CD14-positive monocyte (primary cell): ENCODE measurements at regions not wholly inside any gene's neighbourhood (a gene's known extent, or its start where the extent isn't known, plus 50 kb on each side); places are given as distances from the start of the nearest gene placed in this dataset.

Experiments
- DNase-seq, 3 donors: peaks; one replicate each; pipeline ENCODE4 v3.0.0-alpha.2; 2011 to 2022
- H2AFZ ChIP-seq: 2 replicates; pipeline ENCODE4 v1.6.0; 2012; ENCODE audit warnings: mild to moderate bottlenecking, low read depth, low read length, inconsistent platforms; ENCODE audit not compliant: insufficient read depth, poor library complexity, severe bottlenecking
- H3K27ac ChIP-seq, 2 donors: 1 replicate in 1 of 2; 2 replicates in 1 of 2; pipeline ENCODE4 v1.5.1; 2012 to 2013; ENCODE audit warnings: low read length in 2 of 2, control low read depth in 1 of 2, inconsistent platforms in 1 of 2, low read depth in 1 of 2, mild to moderate bottlenecking in 1 of 2
- H3K27me3 ChIP-seq, 2 donors: one replicate each; pipeline versions ENCODE4 v1.6.0 to v1.6.1; 2011 to 2013; ENCODE audit warnings: low read length in 2 of 2; ENCODE audit not compliant: control insufficient read depth in 2 of 2, insufficient read depth in 2 of 2
- H3K36me3 ChIP-seq, 2 donors: replicated peaks in 1 of 2; 1 replicate in 1 of 2; 2 replicates in 1 of 2; pipeline versions ENCODE4 v1.5.1 to v1.6.1; 2012 to 2013; ENCODE audit warnings: low read length in 2 of 2, control low read depth in 1 of 2, inconsistent platforms in 1 of 2, mild to moderate bottlenecking in 1 of 2; ENCODE audit not compliant: insufficient read depth in 2 of 2, control insufficient read depth in 1 of 2
- H3K4me1 ChIP-seq, 2 donors: 1 replicate in 1 of 2; 2 replicates in 1 of 2; pipeline versions ENCODE4 v1.5.1 to v1.6.1; 2012 to 2013; ENCODE audit warnings: low read length in 2 of 2, control low read depth in 1 of 2, inconsistent platforms in 1 of 2, mild to moderate bottlenecking in 1 of 2, moderate library complexity in 1 of 2; ENCODE audit not compliant: insufficient read depth in 2 of 2, control insufficient read depth in 1 of 2
- H3K4me2 ChIP-seq: replicated peaks from 2 replicates; pipeline ENCODE3; 2012; ENCODE audit warnings: low read length, moderate library complexity, mild to moderate bottlenecking; ENCODE audit not compliant: poor library complexity, severe bottlenecking; ENCODE audit errors: extremely low read depth
- H3K4me3 ChIP-seq, 3 experiments: fragments of 200-600 bp in 1 of 3; sonication (generic) in 1 of 3; replicated peaks in 1 of 3; 1 replicate in 2 of 3; 2 replicates in 1 of 3; pipeline ENCODE4 v1.5.1; 2011 to 2013; ENCODE audit warnings: low read length in 3 of 3, mild to moderate bottlenecking in 3 of 3, control low read depth in 2 of 3, low read depth in 2 of 3, inconsistent platforms in 1 of 3, moderate library complexity in 1 of 3
- H3K79me2 ChIP-seq: 2 replicates; pipeline ENCODE4 v1.6.0; 2012; ENCODE audit warnings: mild to moderate bottlenecking, control low read depth, inconsistent platforms, low read length, moderate library complexity; ENCODE audit not compliant: insufficient read depth
- H3K9ac ChIP-seq: 2 replicates; pipeline ENCODE4 v1.6.0; 2017; ENCODE audit warnings: low read length, mild to moderate bottlenecking; ENCODE audit not compliant: insufficient read depth, poor library complexity, severe bottlenecking
- H3K9me3 ChIP-seq, 2 donors: replicated peaks in 1 of 2; 1 replicate in 1 of 2; 2 replicates in 1 of 2; pipeline versions ENCODE4 v1.5.1 to v1.6.1; 2012 to 2013; ENCODE audit warnings: low read length in 2 of 2, control low read depth in 1 of 2; ENCODE audit not compliant: control insufficient read depth in 1 of 2, insufficient read depth in 1 of 2
- H4K20me1 ChIP-seq: 2 replicates; pipeline ENCODE4 v1.6.0; 2012; ENCODE audit warnings: mild to moderate bottlenecking, low read length, control low read depth, moderate library complexity; ENCODE audit not compliant: insufficient read depth
- H3K27ac Mint-ChIP-seq, 7 donors: one replicate each; pipeline ENCODE4 v1.8.0; 2020; ENCODE audit warnings: mild to moderate bottlenecking in 7 of 7, mixed read lengths in 7 of 7, moderate library complexity in 6 of 7, inconsistent platforms in 2 of 7
- H3K27me3 Mint-ChIP-seq, 3 donors: one replicate each; pipeline ENCODE4 v1.8.0; 2021 to 2022; ENCODE audit warnings: low read depth in 3 of 3, mild to moderate bottlenecking in 3 of 3, mixed read lengths in 3 of 3, moderate library complexity in 3 of 3, inconsistent platforms in 1 of 3
- H3K36me3 Mint-ChIP-seq, 2 donors: one replicate each; pipeline ENCODE4 v1.8.0; 2020; ENCODE audit warnings: mixed read lengths in 2 of 2, inconsistent platforms in 1 of 2, mild to moderate bottlenecking in 1 of 2
- H3K4me1 Mint-ChIP-seq: one replicate; pipeline ENCODE4 v1.8.0; 2020; ENCODE audit warnings: mild to moderate bottlenecking, mixed read lengths
- H3K4me3 Mint-ChIP-seq, 2 donors: one replicate each; pipeline ENCODE4 v1.8.0; 2020; ENCODE audit warnings: mild to moderate bottlenecking in 2 of 2, mixed read lengths in 2 of 2, moderate library complexity in 1 of 2
- H3K9me3 Mint-ChIP-seq, 7 donors: one replicate each; pipeline ENCODE4 v1.8.0; 2020 to 2022; ENCODE audit warnings: mixed read lengths in 7 of 7, mild to moderate bottlenecking in 6 of 7, moderate library complexity in 6 of 7, inconsistent platforms in 2 of 7
- CTCF ChIP-seq: fragments of 200-600 bp; IDR thresholded peaks from one replicate; pipeline ENCODE4 v1.8.0; 2022; ENCODE audit warnings: antibody characterized with exemption, mild to moderate bottlenecking
- WGBS: methylation state at CpG from one replicate; pipeline ENCODE4 v1.1.5; 2013; ENCODE audit warnings: missing lambda C conversion rate; ENCODE audit not compliant: insufficient coverage; 5-methylcytosine and 5-hydroxymethylcytosine counted together
- intact Hi-C, 2 donors: fragments of 100-400 bp; cut with micrococcal nuclease; formaldehyde crosslinking; loops; one replicate each; pipeline versions ENCODE4 v1.15.0 to v1.15.1; 2023

GRCh38 chr3:157794771-157795170 lies 291.6 kb upstream of the VEPH1 start:
- Mint-ChIP-seq H3K27ac (no peak overlapping the region), H3K4me3 (no peak overlapping the region), H3K4me1 (no peaks in the 10 kb centered on the region), H3K27me3 (peaks cover 0 to 1% (median 0%) of the 10 kb centered on the region in 3 donors), H3K9me3 (peaks cover 0 to 12% (median 2%) of the 10 kb centered on the region in 7 donors), H3K36me3 (no peaks in the 10 kb centered on the region)
- H3K27ac ChIP-seq, result no peak overlapping the region
- H3K9ac ChIP-seq, result no peak overlapping the region
- intact Hi-C loops, result no loop called here
- no peaks in the 10 kb centered on the region for H3K27me3 ChIP-seq
- no peak overlapping the region for H3K4me2 ChIP-seq
- no peak overlapping the region for H2AFZ ChIP-seq
- no CpG with 5 or more reads among the region's 1 CpG for WGBS
- H3K79me2 ChIP-seq, result no peaks in the 10 kb centered on the region
- H3K9me3 ChIP-seq, result no peaks in the 10 kb centered on the region
- H3K4me3 ChIP-seq, result no peak overlapping the region
- H3K4me1 ChIP-seq, result no peaks in the 10 kb centered on the region
- DNase-seq, result no peak
- H3K36me3 ChIP-seq, result no peaks in the 10 kb centered on the region
- TF ChIP-seq CTCF, result no peak
- H4K20me1 ChIP-seq, result no peaks in the 10 kb centered on the region

DNA sequence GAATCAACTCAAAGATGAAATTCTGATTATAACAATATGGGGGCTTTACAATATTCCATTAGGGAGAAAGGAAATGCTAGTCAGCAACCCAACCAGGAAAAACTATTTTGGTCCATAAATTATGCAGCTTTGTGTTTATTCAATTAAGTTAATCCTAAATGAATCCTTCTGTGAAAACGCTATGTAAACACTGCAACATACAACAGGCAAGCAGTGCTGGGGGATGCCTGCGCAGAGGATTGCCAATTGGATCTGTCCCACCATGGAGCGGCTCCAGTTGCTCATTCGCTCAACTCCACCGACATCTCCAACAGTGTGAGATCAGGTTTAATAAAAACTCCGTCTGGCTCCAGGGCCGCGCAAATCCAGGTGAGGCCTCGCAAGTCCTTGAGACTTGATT lies 290.5 kb upstream of the VEPH1 start:
- no peak overlapping the region for H3K4me3 Mint-ChIP-seq
- DNase-seq, result no peak
- Histone ChIP-seq H3K9me3 (no peaks in the 10 kb centered on the region), H4K20me1 (no peaks in the 10 kb centered on the region), H3K4me2 (no peak overlapping the region), H3K79me2 (no peaks in the 10 kb centered on the region), H3K27ac (no peak overlapping the region), H2AFZ (no peak overlapping the region), H3K27me3 (no peaks in the 10 kb centered on the region), H3K9ac (no peak overlapping the region), H3K4me3 (no peak overlapping the region), H3K36me3 (no peaks in the 10 kb centered on the region), H3K4me1 (no peaks in the 10 kb centered on the region)
- WGBS, result 98% methylated on average over 7 of the region's 9 CpGs
- peaks cover 0 to 5% (median 0%) of the 10 kb centered on the region in 7 donors for H3K9me3 Mint-ChIP-seq
- H3K27ac Mint-ChIP-seq, result no peak overlapping the region
- no peaks in the 10 kb centered on the region for H3K36me3 Mint-ChIP-seq
- TF ChIP-seq CTCF, result no peak
- intact Hi-C loops, result no loop called here
- H3K4me1 Mint-ChIP-seq, result no peaks in the 10 kb centered on the region
- H3K27me3 Mint-ChIP-seq, result peaks cover 0 to 1% (median 0%) of the 10 kb centered on the region in 3 donors
